ENCODE measurements at regions not wholly inside any gene's neighbourhood (a gene's known extent, or its start where the extent isn't known, plus 50 kb on each side); places are given as distances from the start of the nearest gene placed in this dataset.

- DNase-seq = no peak
Observed at GRCh38 chr5:56585999-56586691, 229.2 kb upstream of the MAP3K1 start.

GRCh38 chr5:56585461-56585860 lies 229.9 kb upstream of the MAP3K1 start:
- DNase-seq = no peak

- no peak for DNase-seq
Observed at GRCh38 chr5:56581426-56581825, 233.9 kb upstream of the MAP3K1 start.

- DNase-seq = peak; percentile 53
Observed at GRCh38 chr5:56580864-56581263, 234.5 kb upstream of the MAP3K1 start.

- DNase-seq = no peak
Observed at GRCh38 chr5:56575821-56576220, 239.5 kb upstream of the MAP3K1 start.

- no peak for DNase-seq
Observed at GRCh38 chr5:56574778-56575177, 240.6 kb upstream of the MAP3K1 start.

GRCh38 chr5:56569566-56569965 lies 245.8 kb upstream of the MAP3K1 start:
- no peak for DNase-seq

- DNase-seq = no peak
Observed at GRCh38 chr5:56569076-56569475, 246.3 kb upstream of the MAP3K1 start.

- DNase-seq = no peak
Observed at GRCh38 chr5:56567278-56567677, 248.1 kb upstream of the MAP3K1 start.

- no peak for DNase-seq
Observed at GRCh38 chr5:56566374-56567249, 248.7 kb upstream of the MAP3K1 start.

- DNase-seq = peak; percentile 91
Observed at GRCh38 chr5:56565644-56566043, 249.7 kb upstream of the MAP3K1 start.

GRCh38 chr5:56565283-56565615 lies 250.1 kb upstream of the MAP3K1 start:
- no peak for DNase-seq

- DNase-seq = no peak
Observed at GRCh38 chr5:56564541-56565282, 250.6 kb upstream of the MAP3K1 start.

GRCh38 chr5:56561455-56561854 lies 253.9 kb upstream of the MAP3K1 start:
- DNase-seq = no peak

- no peak for DNase-seq
Observed at GRCh38 chr5:56558131-56558745, 257.1 kb upstream of the MAP3K1 start.

- no peak for DNase-seq
Observed at GRCh38 chr5:56557198-56557597, 258.2 kb upstream of the MAP3K1 start.

- DNase-seq = no peak
Observed at GRCh38 chr5:56552612-56553268, 262.6 kb upstream of the MAP3K1 start.

GRCh38 chr5:56550227-56550626 lies 265.1 kb upstream of the MAP3K1 start:
- no peak for DNase-seq

- no peak for DNase-seq
Observed at GRCh38 chr5:56549096-56549886, 266.1 kb upstream of the MAP3K1 start.

GRCh38 chr5:56545016-56545415 lies 270.3 kb upstream of the MAP3K1 start:
- DNase-seq = no peak

- DNase-seq = no peak
Observed at GRCh38 chr5:56543441-56544388, 271.6 kb upstream of the MAP3K1 start.

Data from RPMI8226 (cell line).